Keratinocyte (primary cell): ENCODE measurements at regions not wholly inside any gene's neighbourhood (a gene's known extent, or its start where the extent isn't known, plus 50 kb on each side); places are given as distances from the start of the nearest gene placed in this dataset.

Experiments
- DNase-seq: peaks from one replicate; pipeline ENCODE4 v3.0.0-alpha.2; 2011; ENCODE audit warnings: low read depth, missing footprints, low spot score
- FAIRE-seq: peaks from 2 replicates; lab custom pipeline; 2011; peaks lifted over from hg19 to GRCh38; lab: Jason Lieb, UNC
- H2AFZ ChIP-seq: 2 replicates; pipeline ENCODE4 v1.6.0; 2012; ENCODE audit warnings: low read length, control low read depth, inconsistent platforms; ENCODE audit not compliant: control insufficient read depth
- H3K27ac ChIP-seq: 2 replicates; pipeline ENCODE4 v1.5.1; 2011; ENCODE audit warnings: low read length; ENCODE audit not compliant: control insufficient read depth, insufficient read depth
- H3K27me3 ChIP-seq: 3 replicates; pipeline ENCODE4 v1.6.0; 2011; ENCODE audit warnings: low read length; ENCODE audit not compliant: control insufficient read depth, insufficient read depth; ENCODE audit errors: extremely low read depth
- H3K36me3 ChIP-seq, 2 experiments: 2 replicates in 1 of 2; 3 replicates in 1 of 2; pipeline ENCODE4 v1.5.1; 2011; ENCODE audit warnings: low read length in 2 of 2, mild to moderate bottlenecking in 1 of 2; ENCODE audit not compliant: control insufficient read depth in 2 of 2, insufficient read depth in 2 of 2; ENCODE audit errors: extremely low read depth in 1 of 2
- H3K4me1 ChIP-seq: 3 replicates; pipeline ENCODE4 v1.5.1; 2011; ENCODE audit warnings: low read length; ENCODE audit not compliant: control insufficient read depth, insufficient read depth; ENCODE audit errors: extremely low read depth
- H3K4me2 ChIP-seq: 3 replicates; pipeline ENCODE4 v1.6.0; 2011; ENCODE audit warnings: low read depth, low read length; ENCODE audit not compliant: control insufficient read depth, insufficient read depth; ENCODE audit errors: extremely low read depth
- H3K4me3 ChIP-seq, 3 experiments: fragments of 200-600 bp in 1 of 3; sonication (generic) in 1 of 3; 2 replicates in 2 of 3; 3 replicates in 1 of 3; pipeline ENCODE4 v1.5.1; 2011 to 2016; ENCODE audit warnings: low read length in 3 of 3, mild to moderate bottlenecking in 3 of 3, control low read depth in 2 of 3, inconsistent platforms in 1 of 3, low read depth in 1 of 3, mixed read lengths in 1 of 3, mixed run types in 1 of 3, moderate library complexity in 1 of 3; ENCODE audit not compliant: control insufficient read depth in 2 of 3, insufficient read depth in 2 of 3; ENCODE audit errors: extremely low read depth in 1 of 3
- H3K79me2 ChIP-seq: 2 replicates; pipeline ENCODE4 v1.6.0; 2012; ENCODE audit warnings: low read length; ENCODE audit not compliant: control insufficient read depth, insufficient read depth
- H3K9ac ChIP-seq: 3 replicates; pipeline ENCODE4 v1.6.0; 2011; ENCODE audit warnings: low read length; ENCODE audit not compliant: control insufficient read depth, insufficient read depth; ENCODE audit errors: extremely low read depth
- H3K9me1 ChIP-seq: 3 replicates; pipeline ENCODE4 v1.6.0; 2011; ENCODE audit warnings: low read length; ENCODE audit not compliant: control insufficient read depth, insufficient read depth; ENCODE audit errors: extremely low read depth
- H3K9me3 ChIP-seq: 2 replicates; pipeline ENCODE4 v1.5.1; 2012; ENCODE audit warnings: low read depth, low read length; ENCODE audit not compliant: control insufficient read depth
- H4K20me1 ChIP-seq: 3 replicates; pipeline ENCODE4 v1.6.0; 2011; ENCODE audit warnings: low read length; ENCODE audit not compliant: control insufficient read depth, insufficient read depth; ENCODE audit errors: extremely low read depth
- CTCF ChIP-seq, 3 experiments: IDR thresholded peaks in 1 of 3; conservative IDR thresholded peaks in 1 of 3; optimal IDR thresholded peaks in 1 of 3; 2 replicates in 2 of 3; 3 replicates in 1 of 3; pipeline versions ENCODE3 to v1.5.1; 2011; ENCODE audit warnings: low read length in 3 of 3, mild to moderate bottlenecking in 3 of 3, moderate library complexity in 2 of 3, control low read depth in 1 of 3, inconsistent platforms in 1 of 3; ENCODE audit not compliant: insufficient read depth in 2 of 3; ENCODE audit errors: extremely low read depth in 1 of 3
- EZH2 ChIP-seq: IDR thresholded peaks from one replicate; pipeline ENCODE4 v1.6.1; 2012; ENCODE audit warnings: inconsistent platforms, mild to moderate bottlenecking, low read length, moderate library complexity
- dilution Hi-C: fragments of 300-500 bp; cut with MboI; formaldehyde crosslinking; loops from one replicate; pipeline ENCODE4 v1.7.0; 2020; ENCODE audit warnings: low sequenced_read_pairs; ENCODE audit not compliant: extremely low pct_ligation_motif_present

GRCh38 chr15:98503970-98504369 is 144.4 kb upstream of the IGF1R start:
- Histone ChIP-seq H3K9ac (no peak overlapping the region), H3K9me1 (no peaks in the 10 kb centered on the region), H3K9me3 (no peaks in the 10 kb centered on the region), H3K4me2 (no peak overlapping the region), H3K4me3 (no peak overlapping the region), H3K27ac (no peak overlapping the region), H4K20me1 (no peaks in the 10 kb centered on the region), H3K27me3 (peaks cover 25% of the 10 kb centered on the region), H3K36me3 (no peaks in the 10 kb centered on the region), H3K79me2 (no peaks in the 10 kb centered on the region), H3K4me1 (no peaks in the 10 kb centered on the region), H2AFZ (no peak overlapping the region)
- no peak for FAIRE-seq
- TF ChIP-seq CTCF (optimal IDR thresholded peaks at IDR 0.05 in 1 of 3, IDR thresholded peaks at IDR 0.05 in 1 of 3, conservative IDR thresholded peaks at IDR 0.05 in 1 of 3; ENCODE audit: extremely low read depth in 1 of 3, insufficient read depth in 2 of 3, low read length in 3 of 3) (no peak), EZH2 (no peak)
- dilution Hi-C loops = no loop called here
- no peak for DNase-seq

GRCh38 chr15:98504998-98505397 is 143.3 kb upstream of the IGF1R start:
- H3K9me1 ChIP-seq = no peaks in the 10 kb centered on the region
- H3K4me1 ChIP-seq = no peaks in the 10 kb centered on the region
- no peak overlapping the region for H2AFZ ChIP-seq
- H4K20me1 ChIP-seq = no peaks in the 10 kb centered on the region
- dilution Hi-C loops = no loop called here
- no peak for TF ChIP-seq EZH2
- no peak for TF ChIP-seq CTCF (optimal IDR thresholded peaks at IDR 0.05 in 1 of 3, IDR thresholded peaks at IDR 0.05 in 1 of 3, conservative IDR thresholded peaks at IDR 0.05 in 1 of 3; ENCODE audit: extremely low read depth in 1 of 3, insufficient read depth in 2 of 3, low read length in 3 of 3)
- DNase-seq = no peak
- no peak overlapping the region for H3K4me3 ChIP-seq
- H3K36me3 ChIP-seq = no peaks in the 10 kb centered on the region
- H3K79me2 ChIP-seq = no peaks in the 10 kb centered on the region
- peaks cover 25% of the 10 kb centered on the region for H3K27me3 ChIP-seq
- no peak overlapping the region for H3K9ac ChIP-seq
- no peak overlapping the region for H3K27ac ChIP-seq
- FAIRE-seq = no peak
- no peaks in the 10 kb centered on the region for H3K9me3 ChIP-seq
- H3K4me2 ChIP-seq = no peak overlapping the region
